NCI-H146 treated with DMSO at 0.1 percent for 48 hours (cell line): ENCODE measurements at regions not wholly inside any gene's neighbourhood (a gene's known extent, or its start where the extent isn't known, plus 50 kb on each side); places are given as distances from the start of the nearest gene placed in this dataset.
"Not testable (repeated sequence)": the region's sequence is repeated elsewhere in the genome, so short reads cannot be mapped to it uniquely, and the experiment has no call there.

Source experiments
- DNase-seq: peaks from one replicate; lab custom pipeline; 2025; ENCODE audit not compliant: unreplicated experiment; lab: John Stamatoyannopoulos, UW

GRCh38 chr5:158606233-158606632 lies 493.5 kb downstream of the EBF1 start:
- DNase-seq: no peak

- DNase-seq: no peak
These were observed 496.7 kb downstream of the EBF1 start for GRCh38 chr5:158602981-158603380.

GRCh38 chr5:158601118-158601517 lies 498.6 kb downstream of the EBF1 start:
- DNase-seq: no peak

- no peak for DNase-seq
These were observed 499.0 kb downstream of the EBF1 start for GRCh38 chr5:158600679-158601078.

GRCh38 chr5:158599157-158599556 lies 500.6 kb downstream of the EBF1 start:
- no peak for DNase-seq

GRCh38 chr5:158594595-158595242 lies 505.0 kb downstream of the EBF1 start:
- DNase-seq: no peak

GRCh38 chr5:158593925-158594324 lies 505.8 kb downstream of the EBF1 start:
- DNase-seq: no peak

GRCh38 chr5:158591301-158591863 lies 508.3 kb downstream of the EBF1 start:
- no peak for DNase-seq

GRCh38 chr5:158590746-158591300 lies 508.9 kb downstream of the EBF1 start:
- no peak for DNase-seq

- DNase-seq: no peak
These were observed 509.8 kb downstream of the EBF1 start for GRCh38 chr5:158589939-158590338.

- DNase-seq: no peak
These were observed 511.1 kb downstream of the EBF1 start for GRCh38 chr5:158588617-158589016.

GRCh38 chr5:158586054-158586453 lies 513.7 kb downstream of the EBF1 start:
- DNase-seq: no peak

GRCh38 chr5:158582669-158583068 lies 517.0 kb downstream of the EBF1 start:
- not testable (repeated sequence) for DNase-seq

GRCh38 chr5:158573829-158574228 lies 525.9 kb downstream of the EBF1 start:
- DNase-seq: no peak

GRCh38 chr5:158570502-158570901 lies 529.2 kb downstream of the EBF1 start:
- no peak for DNase-seq

- DNase-seq: no peak
These were observed 530.2 kb downstream of the EBF1 start for GRCh38 chr5:158569534-158569933.

GRCh38 chr5:158565017-158565789 lies 534.5 kb downstream of the EBF1 start:
- no peak for DNase-seq

- no peak for DNase-seq
These were observed 535.8 kb downstream of the EBF1 start for GRCh38 chr5:158563760-158564390.

- DNase-seq: no peak
These were observed 538.0 kb downstream of the EBF1 start for GRCh38 chr5:158561562-158562190.

- peak; percentile 1 for DNase-seq
These were observed 539.5 kb downstream of the EBF1 start for GRCh38 chr5:158560170-158560569.

- DNase-seq: no peak
These were observed 540.1 kb downstream of the EBF1 start for GRCh38 chr5:158559643-158560042.
